Tibial nerve (tissue), 4 donors: ENCODE measurements at regions not wholly inside any gene's neighbourhood (a gene's known extent, or its start where the extent isn't known, plus 50 kb on each side); places are given as distances from the start of the nearest gene placed in this dataset.

Source experiments
- EP300 ChIP-seq, 2 donors: sonication (generic); formaldehyde crosslinking; IDR thresholded peaks; one replicate each; pipeline ENCODE4 v1.6.1; 2017; ENCODE audit warnings: antibody characterized with exemption in 2 of 2, mild to moderate bottlenecking in 1 of 2
- POLR2A ChIP-seq, 2 donors: fragments of 450-650 bp; IDR thresholded peaks; one replicate each; pipeline ENCODE4 v1.6.1; 2017; ENCODE audit warnings: antibody characterized with exemption in 2 of 2, mild to moderate bottlenecking in 2 of 2, moderate library complexity in 2 of 2
- TF ChIP-seq, protein P1 (sequence below), 5 experiments: fragments of 200-600 bp in 3 of 5; fragments of 450-650 bp in 2 of 5; sonication (generic) in 3 of 5; IDR thresholded peaks; one replicate each; pipeline ENCODE4 v1.5.1; 2016 to 2019; ENCODE audit warnings: antibody characterized with exemption in 5 of 5, mild to moderate bottlenecking in 3 of 5, moderate library complexity in 2 of 5

DNA sequence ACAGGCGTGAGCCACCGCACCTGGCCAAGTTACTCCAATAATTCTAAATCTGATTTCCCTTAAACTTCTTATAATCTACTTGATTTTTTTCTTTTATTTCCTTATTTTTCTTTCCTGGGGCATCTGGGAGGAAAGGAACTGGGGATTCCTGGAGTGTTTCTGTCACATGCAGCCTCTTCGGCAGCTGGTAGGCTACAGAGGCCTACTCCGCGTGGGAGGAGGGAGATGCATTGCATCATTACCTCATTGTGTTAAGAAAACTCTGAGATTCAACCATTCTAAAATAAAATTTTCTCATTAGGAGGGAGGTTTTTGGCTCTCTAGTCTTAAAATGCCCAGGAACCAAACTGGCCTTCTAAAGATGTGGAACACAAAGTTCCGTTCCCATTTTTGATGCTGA, 64.0 kb downstream of the SOX9 start:
- TF ChIP-seq POLR2A (IDR thresholded peaks at IDR 0.05) (no peak), EP300 (IDR thresholded peaks at IDR 0.05) (no peak)
- TF ChIP-seq, protein P1, sequence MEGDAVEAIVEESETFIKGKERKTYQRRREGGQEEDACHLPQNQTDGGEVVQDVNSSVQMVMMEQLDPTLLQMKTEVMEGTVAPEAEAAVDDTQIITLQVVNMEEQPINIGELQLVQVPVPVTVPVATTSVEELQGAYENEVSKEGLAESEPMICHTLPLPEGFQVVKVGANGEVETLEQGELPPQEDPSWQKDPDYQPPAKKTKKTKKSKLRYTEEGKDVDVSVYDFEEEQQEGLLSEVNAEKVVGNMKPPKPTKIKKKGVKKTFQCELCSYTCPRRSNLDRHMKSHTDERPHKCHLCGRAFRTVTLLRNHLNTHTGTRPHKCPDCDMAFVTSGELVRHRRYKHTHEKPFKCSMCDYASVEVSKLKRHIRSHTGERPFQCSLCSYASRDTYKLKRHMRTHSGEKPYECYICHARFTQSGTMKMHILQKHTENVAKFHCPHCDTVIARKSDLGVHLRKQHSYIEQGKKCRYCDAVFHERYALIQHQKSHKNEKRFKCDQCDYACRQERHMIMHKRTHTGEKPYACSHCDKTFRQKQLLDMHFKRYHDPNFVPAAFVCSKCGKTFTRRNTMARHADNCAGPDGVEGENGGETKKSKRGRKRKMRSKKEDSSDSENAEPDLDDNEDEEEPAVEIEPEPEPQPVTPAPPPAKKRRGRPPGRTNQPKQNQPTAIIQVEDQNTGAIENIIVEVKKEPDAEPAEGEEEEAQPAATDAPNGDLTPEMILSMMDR (IDR thresholded peaks at IDR 0.05), result no peak
